Activated CD8-positive, alpha-beta T cell treated with anti-CD3 and anti-CD28 coated beads for 36 hours (primary cell): ENCODE measurements at regions not wholly inside any gene's neighbourhood (a gene's known extent, or its start where the extent isn't known, plus 50 kb on each side); places are given as distances from the start of the nearest gene placed in this dataset.
"Not testable (repeated sequence)": the region's sequence is repeated elsewhere in the genome, so short reads cannot be mapped to it uniquely, and the experiment has no call there.

Experiments
- ATAC-seq: fragments of 200-7000 bp; cut with Tn5 transposase; one replicate; pipeline ENCODE4 v1.10.0; 2021; ENCODE audit warnings: mild to moderate bottlenecking, moderate library complexity
- CTCF ChIA-PET: fragments of 350-600 bp; sonication (Branson Sonifier 250); formaldehyde crosslinking; loops from one replicate; lab custom pipeline; 2021; ENCODE audit warnings: antibody characterized with exemption; lab: Charles Lee
- POLR2A ChIA-PET: fragments of 350-600 bp; sonication (Branson Sonifier 250); formaldehyde crosslinking; loops from one replicate; lab custom pipeline; 2021; ENCODE audit warnings: antibody characterized with exemption; lab: Charles Lee
- DNase-seq: peaks from one replicate; pipeline ENCODE4 v3.0.0-alpha.2; 2020
- H3K27ac Mint-ChIP-seq: one replicate; pipeline ENCODE4 v1.8.0; 2021; ENCODE audit warnings: mild to moderate bottlenecking, mixed read lengths
- H3K27me3 Mint-ChIP-seq: one replicate; pipeline ENCODE4 v1.8.0; 2021; ENCODE audit warnings: mixed read lengths
- H3K36me3 Mint-ChIP-seq: one replicate; pipeline ENCODE4 v1.8.0; 2021; ENCODE audit warnings: low read depth, mixed read lengths
- H3K4me1 Mint-ChIP-seq: one replicate; pipeline ENCODE4 v1.8.0; 2021; ENCODE audit warnings: low read depth, mixed read lengths
- H3K4me3 Mint-ChIP-seq: one replicate; pipeline ENCODE4 v1.8.0; 2021; ENCODE audit warnings: mild to moderate bottlenecking, moderate library complexity, mixed read lengths
- H3K9me3 Mint-ChIP-seq: one replicate; pipeline ENCODE4 v1.8.0; 2021; ENCODE audit warnings: mixed read lengths
- intact Hi-C: fragments of 100-400 bp; cut with micrococcal nuclease; formaldehyde crosslinking; loops from one replicate; pipeline ENCODE4 v1.10.0; 2022
- TF ChIP-seq, protein P1 (sequence below): fragments of 200-600 bp; IDR thresholded peaks from one replicate; pipeline ENCODE4 v1.8.0; 2022; ENCODE audit warnings: antibody characterized with exemption, mild to moderate bottlenecking

DNA sequence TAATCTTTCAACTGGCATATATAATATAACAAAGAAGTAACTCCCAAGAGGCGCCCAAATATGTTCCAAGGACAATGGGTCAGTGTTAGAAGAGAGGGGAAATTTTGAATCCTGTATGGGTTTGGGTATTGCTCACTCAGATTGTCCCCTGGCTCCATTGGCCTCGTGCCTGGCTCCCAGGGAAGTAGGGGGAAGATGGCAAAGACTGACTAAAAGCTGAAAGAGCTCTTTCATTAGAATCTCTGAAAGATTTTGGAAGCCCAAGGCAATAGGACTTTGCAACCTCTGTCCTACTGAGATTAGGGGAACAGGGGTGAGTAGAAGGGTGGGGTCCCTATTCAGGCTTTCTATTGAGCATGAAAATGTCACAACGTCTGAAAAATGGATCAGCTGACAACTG lies 1272.8 kb upstream of the ZEB2 start:
- Mint-ChIP-seq H3K9me3 (peaks cover 4% of the 10 kb centered on the region), H3K27ac (no peak overlapping the region), H3K27me3 (no peaks in the 10 kb centered on the region), H3K4me1 (no peaks in the 10 kb centered on the region), H3K4me3 (no peak overlapping the region), H3K36me3 (no peaks in the 10 kb centered on the region)
- ChIA-PET CTCF (no interaction called here), POLR2A (no interaction called here)
- TF ChIP-seq, protein P1, sequence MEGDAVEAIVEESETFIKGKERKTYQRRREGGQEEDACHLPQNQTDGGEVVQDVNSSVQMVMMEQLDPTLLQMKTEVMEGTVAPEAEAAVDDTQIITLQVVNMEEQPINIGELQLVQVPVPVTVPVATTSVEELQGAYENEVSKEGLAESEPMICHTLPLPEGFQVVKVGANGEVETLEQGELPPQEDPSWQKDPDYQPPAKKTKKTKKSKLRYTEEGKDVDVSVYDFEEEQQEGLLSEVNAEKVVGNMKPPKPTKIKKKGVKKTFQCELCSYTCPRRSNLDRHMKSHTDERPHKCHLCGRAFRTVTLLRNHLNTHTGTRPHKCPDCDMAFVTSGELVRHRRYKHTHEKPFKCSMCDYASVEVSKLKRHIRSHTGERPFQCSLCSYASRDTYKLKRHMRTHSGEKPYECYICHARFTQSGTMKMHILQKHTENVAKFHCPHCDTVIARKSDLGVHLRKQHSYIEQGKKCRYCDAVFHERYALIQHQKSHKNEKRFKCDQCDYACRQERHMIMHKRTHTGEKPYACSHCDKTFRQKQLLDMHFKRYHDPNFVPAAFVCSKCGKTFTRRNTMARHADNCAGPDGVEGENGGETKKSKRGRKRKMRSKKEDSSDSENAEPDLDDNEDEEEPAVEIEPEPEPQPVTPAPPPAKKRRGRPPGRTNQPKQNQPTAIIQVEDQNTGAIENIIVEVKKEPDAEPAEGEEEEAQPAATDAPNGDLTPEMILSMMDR = no peak
- no peak for DNase-seq
- ATAC-seq = no peak
- intact Hi-C loops = no loop called here

- no peaks in the 10 kb centered on the region for H3K36me3 Mint-ChIP-seq
- no peak overlapping the region for H3K4me3 Mint-ChIP-seq
- no peak for DNase-seq
- POLR2A ChIA-PET = no interaction called here
- intact Hi-C loops = no loop called here
- peaks cover 10% of the 10 kb centered on the region for H3K9me3 Mint-ChIP-seq
- TF ChIP-seq, protein P1 = no peak
- no peak for ATAC-seq
- no peak overlapping the region for H3K27ac Mint-ChIP-seq
- H3K4me1 Mint-ChIP-seq = no peaks in the 10 kb centered on the region
- CTCF ChIA-PET = no interaction called here
- no peaks in the 10 kb centered on the region for H3K27me3 Mint-ChIP-seq
Observed at GRCh38 chr2:145789636-145790035, 1269.7 kb upstream of the ZEB2 start.

- DNase-seq, H3K27me3 Mint-ChIP-seq, H3K4me1 Mint-ChIP-seq, CTCF ChIA-PET, ATAC-seq, intact Hi-C loops, H3K4me3 Mint-ChIP-seq, H3K27ac Mint-ChIP-seq, H3K36me3 Mint-ChIP-seq: not testable (repeated sequence)
- H3K9me3 Mint-ChIP-seq = peaks cover 10% of the 10 kb centered on the region
- POLR2A ChIA-PET = interaction anchor here (0.6 kb wide), 1 partner anchor 278 kb away, joined by 3 read pairs; no protein-coding TSS in a partner anchor
Observed at GRCh38 chr2:145787597-145788361, 1267.9 kb upstream of the ZEB2 start.

DNA sequence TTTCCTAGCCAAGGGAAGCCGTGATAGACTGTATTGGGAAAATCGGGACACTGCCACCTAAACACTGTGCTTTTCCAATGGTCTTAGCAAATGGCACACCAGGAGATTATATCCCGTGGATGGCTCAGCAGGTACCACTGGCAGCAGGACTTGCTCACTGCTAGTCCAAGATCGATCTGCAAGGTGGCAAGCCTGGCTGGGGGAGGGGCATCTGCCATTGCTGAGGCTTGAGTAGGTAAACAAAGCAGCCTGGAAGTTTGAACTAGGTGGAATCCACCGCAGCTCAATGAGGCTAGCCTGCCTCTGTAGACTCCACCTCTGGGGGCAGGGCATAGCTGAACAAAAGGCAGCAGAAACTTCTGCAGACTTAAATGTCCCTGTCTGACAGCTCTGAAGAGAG lies 1262.7 kb upstream of the ZEB2 start:
- intact Hi-C loops, POLR2A ChIA-PET, H3K4me3 Mint-ChIP-seq, ATAC-seq, H3K27ac Mint-ChIP-seq, H3K9me3 Mint-ChIP-seq, CTCF ChIA-PET, DNase-seq, H3K27me3 Mint-ChIP-seq, H3K4me1 Mint-ChIP-seq, H3K36me3 Mint-ChIP-seq: not testable (repeated sequence)

DNA sequence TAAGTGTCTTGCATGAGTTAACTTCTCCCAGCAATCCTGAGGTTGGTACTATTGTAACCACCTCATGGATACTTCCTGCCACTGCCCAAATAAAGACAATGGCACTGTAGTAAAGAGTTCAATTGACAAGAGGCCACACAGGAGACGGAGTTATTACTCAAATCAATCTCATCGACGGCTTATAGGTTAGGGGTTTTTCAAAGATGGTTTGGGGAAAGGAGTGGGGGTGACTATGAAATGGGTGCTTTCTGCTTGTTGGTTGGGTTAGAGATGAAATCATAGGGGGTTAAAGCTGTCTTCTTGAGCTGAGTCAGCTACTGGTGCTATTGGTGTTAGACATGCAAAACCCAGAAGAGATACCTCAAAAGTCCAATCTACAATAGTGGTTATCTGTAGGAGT lies 1258.0 kb upstream of the ZEB2 start:
- Mint-ChIP-seq H3K27ac (no peak overlapping the region), H3K4me3 (no peak overlapping the region), H3K4me1 (no peaks in the 10 kb centered on the region), H3K36me3 (no peaks in the 10 kb centered on the region), H3K27me3 (peaks cover 3% of the 10 kb centered on the region), H3K9me3 (no peaks in the 10 kb centered on the region)
- ChIA-PET POLR2A (no interaction called here), CTCF (no interaction called here)
- TF ChIP-seq, protein P1 = no peak
- intact Hi-C loops = no loop called here
- no peak for DNase-seq
- no peak for ATAC-seq

- DNase-seq = no peak
- no peak for ATAC-seq
- H3K36me3 Mint-ChIP-seq = no peaks in the 10 kb centered on the region
- H3K4me3 Mint-ChIP-seq = no peak overlapping the region
- TF ChIP-seq, protein P1 = no peak
- CTCF ChIA-PET = no interaction called here
- POLR2A ChIA-PET = no interaction called here
- H3K27me3 Mint-ChIP-seq = peaks cover 3% of the 10 kb centered on the region
- no peak overlapping the region for H3K27ac Mint-ChIP-seq
- no peaks in the 10 kb centered on the region for H3K9me3 Mint-ChIP-seq
- intact Hi-C loops = no loop called here
- H3K4me1 Mint-ChIP-seq = no peaks in the 10 kb centered on the region
Observed at GRCh38 chr2:145777297-145777696, 1257.4 kb upstream of the ZEB2 start.
